Skeletal muscle satellite cell (primary cell): ENCODE measurements at regions not wholly inside any gene's neighbourhood (a gene's known extent, or its start where the extent isn't known, plus 50 kb on each side); places are given as distances from the start of the nearest gene placed in this dataset.

Source experiments
- H3K27me3 ChIP-seq: 2 replicates; pipeline ENCODE4 v1.7.0; 2013; ENCODE audit warnings: low read length; ENCODE audit not compliant: control insufficient read depth, insufficient read depth
- H3K36me3 ChIP-seq: 2 replicates; pipeline ENCODE4 v1.7.0; 2013; ENCODE audit warnings: mild to moderate bottlenecking, control low read depth, low read length; ENCODE audit not compliant: insufficient read depth
- H3K4me1 ChIP-seq: 2 replicates; pipeline ENCODE4 v1.7.0; 2013; ENCODE audit warnings: low read length; ENCODE audit not compliant: control insufficient read depth, insufficient read depth
- H3K4me2 ChIP-seq: 2 replicates; pipeline ENCODE4 v1.7.0; 2013; ENCODE audit warnings: mild to moderate bottlenecking, low read length
- H3K4me3 ChIP-seq: 2 replicates; pipeline ENCODE4 v1.7.0; 2013; ENCODE audit warnings: low read length
- H3K9ac ChIP-seq: 2 replicates; pipeline ENCODE4 v1.7.0; 2013; ENCODE audit warnings: mild to moderate bottlenecking, low read depth, low read length, moderate library complexity
- H3K9me3 ChIP-seq: replicated peaks from 2 replicates; pipeline ENCODE4 v1.7.0; 2013; ENCODE audit warnings: mild to moderate bottlenecking, control low read depth, low read length

DNA sequence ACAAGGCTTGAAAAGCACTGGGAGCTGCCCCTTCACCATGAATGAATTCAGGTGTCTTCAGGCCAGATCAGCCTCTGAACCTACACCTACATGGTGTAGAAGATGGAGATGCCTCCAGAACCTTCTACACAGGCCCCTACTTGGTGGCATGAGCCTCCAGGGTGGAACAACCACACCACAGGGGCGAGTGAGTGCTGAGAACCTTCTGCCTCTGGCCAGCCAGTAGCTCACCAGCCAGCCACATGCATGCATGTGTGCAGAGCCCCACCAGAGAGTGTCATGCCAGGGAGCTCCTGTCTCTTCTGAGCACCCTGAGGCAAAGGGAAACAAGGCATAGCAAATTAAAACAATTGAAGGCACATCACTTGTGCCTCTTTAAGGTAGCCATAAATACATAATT, 161.8 kb upstream of the TOPAZ1 start:
- Histone ChIP-seq H3K4me3 (no peak overlapping the region), H3K9me3 (no peaks in the 10 kb centered on the region), H3K27me3 (no peaks in the 10 kb centered on the region), H3K36me3 (peaks cover 12% of the 10 kb centered on the region), H3K9ac (no peak overlapping the region), H3K4me2 (no peak overlapping the region), H3K4me1 (peaks cover 11% of the 10 kb centered on the region)

DNA sequence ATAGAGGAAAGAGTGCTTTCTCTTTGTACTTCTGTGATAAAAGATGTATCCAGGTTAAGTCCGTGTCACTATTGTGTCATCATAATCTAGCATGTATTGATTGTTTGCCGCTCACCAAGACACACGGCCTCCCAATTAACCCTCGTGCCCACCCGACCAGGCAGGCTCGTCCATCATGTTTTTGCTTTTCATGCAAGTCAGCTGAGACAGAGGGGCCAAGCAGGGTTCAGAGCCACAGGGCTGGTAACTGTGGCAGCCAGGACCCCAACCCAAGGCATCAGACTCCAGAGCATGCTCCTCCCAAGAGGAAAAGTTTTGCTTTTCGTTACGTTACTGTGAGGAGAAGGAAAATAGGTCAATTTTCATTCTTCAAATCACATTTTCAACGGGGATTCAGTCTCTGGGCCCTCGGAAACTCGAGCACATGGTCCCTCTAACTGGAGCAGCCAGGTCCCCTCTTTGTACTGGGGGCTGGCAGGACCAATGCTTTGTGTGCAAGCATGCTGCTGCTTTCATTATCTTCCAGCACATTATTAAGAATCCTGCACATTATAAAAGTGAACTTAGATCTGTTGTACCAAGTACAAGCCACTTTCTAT, 161.1 kb upstream of the TOPAZ1 start:
- Histone ChIP-seq H3K4me3 (no peak overlapping the region), H3K4me1 (peaks cover 11% of the 10 kb centered on the region), H3K9ac (no peak overlapping the region), H3K4me2 (no peak overlapping the region), H3K36me3 (peaks cover 14% of the 10 kb centered on the region), H3K27me3 (no peaks in the 10 kb centered on the region), H3K9me3 (no peaks in the 10 kb centered on the region)

DNA sequence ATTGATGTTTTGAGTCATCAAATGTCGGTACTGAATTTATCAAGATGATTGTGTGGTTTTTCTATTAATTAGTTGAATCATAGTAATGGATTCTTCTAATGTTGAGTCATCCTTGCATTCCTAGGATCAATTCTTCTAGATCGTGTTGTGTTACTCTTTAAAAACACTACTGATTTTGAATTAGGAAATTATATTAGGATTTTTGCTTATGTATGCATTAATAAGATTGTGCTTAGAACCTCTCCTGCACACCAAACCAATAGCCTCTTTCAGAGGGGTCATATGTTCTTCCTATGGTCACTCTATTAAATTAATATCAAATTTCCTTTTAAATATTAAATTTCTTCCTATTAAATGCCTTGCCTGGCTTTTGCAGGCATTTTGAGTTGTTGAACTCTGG, 151.7 kb upstream of the TOPAZ1 start:
- no peaks in the 10 kb centered on the region for H3K9me3 ChIP-seq
- H3K4me1 ChIP-seq = peaks cover 8% of the 10 kb centered on the region
- H3K4me2 ChIP-seq = no peak overlapping the region
- no peaks in the 10 kb centered on the region for H3K27me3 ChIP-seq
- peaks cover 10% of the 10 kb centered on the region for H3K36me3 ChIP-seq
- H3K4me3 ChIP-seq = no peak overlapping the region
- no peak overlapping the region for H3K9ac ChIP-seq

DNA sequence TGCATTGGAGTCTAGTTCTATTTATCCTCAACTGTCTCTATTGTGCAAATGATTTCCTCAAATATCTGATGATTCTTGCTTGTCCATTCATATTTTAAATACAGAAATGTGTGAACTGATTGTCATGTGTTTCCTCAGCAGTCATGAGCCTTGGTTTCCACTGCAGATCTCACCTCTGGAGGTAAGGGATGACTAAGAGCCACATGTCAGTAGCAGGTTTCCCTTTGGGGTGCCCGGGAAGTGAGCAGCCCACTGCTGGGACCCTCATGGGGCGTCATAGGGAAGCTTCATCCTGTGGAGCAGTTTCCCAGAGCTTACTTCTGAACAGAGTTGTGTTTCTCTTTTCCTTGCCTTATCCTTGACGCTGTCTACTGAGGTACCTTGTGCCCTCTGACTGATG, 149.2 kb upstream of the TOPAZ1 start:
- no peak overlapping the region for H3K4me2 ChIP-seq
- H3K9ac ChIP-seq = no peak overlapping the region
- no peaks in the 10 kb centered on the region for H3K27me3 ChIP-seq
- no peaks in the 10 kb centered on the region for H3K9me3 ChIP-seq
- peaks cover 10% of the 10 kb centered on the region for H3K36me3 ChIP-seq
- peaks cover 8% of the 10 kb centered on the region for H3K4me1 ChIP-seq
- no peak overlapping the region for H3K4me3 ChIP-seq

DNA sequence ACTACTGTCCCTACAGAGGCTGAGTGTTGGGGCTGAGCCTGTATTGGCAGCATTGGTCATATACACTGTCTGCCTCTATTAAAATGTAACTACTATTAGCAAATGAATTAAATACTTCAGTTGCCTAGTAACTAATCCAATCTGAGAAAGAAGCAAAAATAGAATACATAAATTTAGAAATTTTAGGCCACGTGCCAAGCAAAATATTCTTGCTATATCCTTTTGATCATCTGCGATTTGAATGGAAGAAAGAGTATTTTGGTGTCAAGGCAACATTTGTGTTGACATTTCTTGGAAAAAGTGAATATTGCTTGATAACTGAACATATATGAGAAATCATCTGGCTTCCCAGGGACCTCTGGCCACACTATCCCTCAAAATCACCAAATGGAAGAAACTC, 148.2 kb upstream of the TOPAZ1 start:
- Histone ChIP-seq H3K4me3 (no peak overlapping the region), H3K4me1 (peaks cover 8% of the 10 kb centered on the region), H3K9ac (no peak overlapping the region), H3K36me3 (peaks cover 15% of the 10 kb centered on the region), H3K4me2 (no peak overlapping the region), H3K27me3 (no peaks in the 10 kb centered on the region), H3K9me3 (no peaks in the 10 kb centered on the region)

DNA sequence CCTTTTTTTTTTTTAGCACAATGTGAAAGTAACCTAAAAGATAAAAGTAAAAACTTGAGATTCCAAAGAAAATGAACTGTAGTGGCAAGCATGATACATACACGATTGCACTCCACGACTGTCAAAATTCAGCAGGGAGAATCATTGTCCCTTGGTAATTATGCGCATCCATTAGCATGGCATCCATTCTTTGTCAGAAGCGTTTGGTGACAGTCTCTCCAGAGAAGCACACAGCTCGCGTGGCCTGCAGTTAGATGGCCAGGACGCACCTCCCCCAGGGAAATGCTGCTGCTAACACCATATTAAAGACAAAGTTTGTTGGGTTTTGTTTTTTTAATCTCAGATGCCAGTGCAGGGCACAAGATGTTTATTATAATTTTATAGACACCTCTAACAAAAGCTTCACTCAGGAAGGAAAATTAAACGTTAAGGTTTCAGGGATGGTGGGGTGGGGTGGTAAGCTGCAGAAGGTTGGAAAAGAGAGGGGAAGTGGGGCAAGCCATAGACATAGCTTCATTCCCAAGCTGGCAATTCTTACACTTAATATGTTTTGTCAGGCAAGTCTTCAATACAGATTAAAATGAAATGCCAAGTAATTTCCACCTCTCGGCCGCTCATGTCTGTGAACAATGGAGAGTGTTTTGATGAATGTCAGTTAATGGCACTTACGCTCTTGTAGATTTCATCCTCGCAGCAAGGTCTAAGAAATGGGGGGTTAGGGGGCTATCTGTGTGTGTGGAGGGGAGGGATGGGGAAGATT, 142.8 kb upstream of the TOPAZ1 start:
- Histone ChIP-seq H3K9me3 (no peaks in the 10 kb centered on the region), H3K4me1 (peaks cover under 1% of the 10 kb centered on the region), H3K9ac (no peak overlapping the region), H3K4me3 (no peak overlapping the region), H3K27me3 (no peaks in the 10 kb centered on the region), H3K36me3 (peaks cover 17% of the 10 kb centered on the region), H3K4me2 (no peak overlapping the region)

DNA sequence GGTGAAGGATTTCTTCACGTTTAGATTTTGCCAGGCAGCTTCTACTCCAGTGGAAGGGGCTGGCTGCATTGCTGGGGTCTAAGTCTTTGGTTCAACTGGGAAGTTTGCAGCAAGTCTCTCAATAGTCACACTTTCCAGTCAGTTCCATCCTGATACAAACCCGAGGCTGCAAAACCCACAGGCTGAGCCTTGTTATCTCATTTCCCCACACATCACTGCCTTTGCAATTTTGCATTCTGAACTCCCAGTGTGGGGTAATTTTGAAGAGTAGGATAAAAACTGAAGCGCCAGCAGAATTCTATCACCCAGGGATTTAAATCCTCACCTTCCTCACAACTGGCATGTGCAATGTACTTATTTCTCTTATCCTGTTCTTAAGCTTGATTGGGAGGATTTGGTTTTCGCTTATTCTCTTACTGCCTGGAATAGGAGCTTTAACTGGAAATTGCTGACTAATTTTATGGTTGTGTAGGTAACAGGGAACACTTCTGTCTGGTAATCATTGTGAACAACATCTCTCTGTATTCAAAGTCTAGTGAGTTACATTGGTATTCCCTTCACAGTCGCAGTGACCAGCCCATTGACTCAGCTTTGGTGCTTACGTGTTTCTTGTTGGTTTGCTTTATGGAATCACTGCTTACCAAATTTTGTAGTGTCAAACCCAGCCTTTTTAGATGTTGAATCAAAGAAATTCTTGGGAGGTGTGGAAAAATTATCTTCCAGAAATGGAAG, 142.0 kb upstream of the TOPAZ1 start:
- no peaks in the 10 kb centered on the region for H3K27me3 ChIP-seq
- H3K36me3 ChIP-seq = peaks cover 17% of the 10 kb centered on the region
- H3K4me3 ChIP-seq = no peak overlapping the region
- H3K4me1 ChIP-seq = peaks cover 9% of the 10 kb centered on the region
- no peak overlapping the region for H3K4me2 ChIP-seq
- no peaks in the 10 kb centered on the region for H3K9me3 ChIP-seq
- H3K9ac ChIP-seq = no peak overlapping the region

DNA sequence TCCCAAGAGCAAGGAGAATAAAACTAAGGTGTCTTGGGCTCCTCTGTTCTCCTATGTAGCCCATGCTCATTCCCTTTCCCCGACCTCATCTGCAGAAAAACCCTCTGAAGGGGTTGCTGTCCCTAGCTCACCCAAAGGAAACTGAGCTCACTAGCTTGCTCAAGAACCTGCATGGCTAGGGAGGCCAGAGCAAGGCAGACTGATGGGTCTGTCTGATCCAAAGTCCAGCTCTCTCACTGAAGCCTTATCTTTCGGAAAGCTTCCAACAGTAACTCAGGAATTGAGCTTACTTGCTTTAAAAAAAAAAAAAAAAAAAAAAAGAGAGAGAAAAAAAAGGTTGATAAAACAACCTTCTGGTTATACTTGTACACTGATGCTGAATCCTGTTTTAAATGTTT, 141.4 kb upstream of the TOPAZ1 start:
- peaks cover 17% of the 10 kb centered on the region for H3K36me3 ChIP-seq
- H3K4me1 ChIP-seq = peaks cover 15% of the 10 kb centered on the region
- H3K9ac ChIP-seq = no peak overlapping the region
- H3K9me3 ChIP-seq = no peaks in the 10 kb centered on the region
- no peaks in the 10 kb centered on the region for H3K27me3 ChIP-seq
- H3K4me3 ChIP-seq = no peak overlapping the region
- no peak overlapping the region for H3K4me2 ChIP-seq

DNA sequence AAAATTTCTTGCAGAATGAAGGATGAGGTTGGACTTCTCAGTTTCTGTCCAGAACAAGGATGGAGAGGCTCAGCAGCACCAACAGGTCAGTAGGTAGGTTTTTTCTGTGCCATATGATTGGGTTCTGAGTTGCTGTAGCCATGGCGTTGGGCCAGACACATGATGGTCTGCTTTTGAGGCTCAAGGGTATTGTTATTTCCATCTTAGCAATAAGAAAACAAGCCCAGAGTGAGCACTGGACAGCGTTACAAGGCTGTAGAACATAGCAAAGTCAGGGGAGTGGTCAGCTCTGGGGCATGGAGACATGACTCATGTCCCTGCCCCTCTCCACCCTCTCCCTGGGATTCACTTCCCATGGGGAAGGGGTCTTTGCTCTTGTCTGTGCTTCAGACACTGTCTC, 137.6 kb upstream of the TOPAZ1 start:
- H3K9me3 ChIP-seq = no peaks in the 10 kb centered on the region
- no peaks in the 10 kb centered on the region for H3K27me3 ChIP-seq
- H3K36me3 ChIP-seq = peaks cover 21% of the 10 kb centered on the region
- H3K4me1 ChIP-seq = peaks cover 15% of the 10 kb centered on the region
- H3K9ac ChIP-seq = no peak overlapping the region
- H3K4me3 ChIP-seq = no peak overlapping the region
- H3K4me2 ChIP-seq = no peak overlapping the region

DNA sequence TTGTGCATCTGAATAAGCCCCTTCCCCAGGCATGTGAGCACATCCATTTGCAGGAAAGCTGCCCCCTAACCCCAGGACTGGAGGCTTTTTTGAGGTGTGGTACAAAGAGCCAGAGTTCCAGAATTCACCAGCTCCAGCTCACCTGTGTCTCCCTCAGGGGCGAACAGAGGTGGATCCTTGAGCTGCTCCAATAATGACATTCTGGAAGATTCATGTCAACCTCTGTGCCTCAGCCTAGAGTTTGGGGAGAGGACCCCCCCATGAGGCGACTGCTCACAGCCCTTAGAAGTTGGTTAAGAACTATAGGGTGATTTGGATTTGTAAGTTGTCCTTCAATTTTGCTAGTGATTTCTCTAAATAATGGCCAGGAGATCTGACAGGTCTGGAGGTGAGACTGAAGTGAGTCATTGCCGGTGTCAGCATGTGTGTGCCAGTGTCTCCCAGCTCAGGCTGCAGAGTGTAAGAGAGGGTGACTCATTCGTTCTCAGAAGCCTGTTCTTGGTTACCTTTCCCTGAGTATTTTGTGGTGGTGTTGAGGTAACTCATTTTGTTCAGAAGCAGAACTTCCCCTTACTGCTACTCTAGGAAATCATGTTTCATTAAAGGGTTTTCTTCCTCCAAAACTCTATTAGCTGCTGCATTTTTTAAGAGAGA, 136.9 kb upstream of the TOPAZ1 start:
- H3K9me3 ChIP-seq = no peaks in the 10 kb centered on the region
- no peak overlapping the region for H3K9ac ChIP-seq
- H3K4me1 ChIP-seq = peaks cover 15% of the 10 kb centered on the region
- no peak overlapping the region for H3K4me2 ChIP-seq
- H3K27me3 ChIP-seq = no peaks in the 10 kb centered on the region
- H3K36me3 ChIP-seq = peaks cover 28% of the 10 kb centered on the region
- H3K4me3 ChIP-seq = no peak overlapping the region

DNA sequence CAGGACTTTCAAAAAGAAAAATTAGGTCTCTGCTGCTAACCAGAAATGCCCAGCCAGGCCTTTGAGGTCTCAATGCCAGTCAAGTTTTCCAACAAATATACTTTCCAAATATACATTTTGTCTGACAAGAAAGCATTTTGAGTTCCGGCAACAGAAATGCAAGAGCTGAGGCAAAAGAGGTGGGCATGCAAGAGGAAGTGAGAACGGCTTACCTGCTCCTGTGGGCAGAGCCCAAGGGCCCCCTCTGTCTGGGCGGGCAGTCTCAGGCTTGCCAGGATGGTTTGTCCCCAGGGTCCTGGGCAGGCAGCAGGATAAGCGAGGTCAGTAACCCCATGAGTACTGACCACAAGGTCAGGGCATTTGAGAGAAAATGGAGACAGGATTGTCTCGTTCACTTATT, 136.1 kb upstream of the TOPAZ1 start:
- H3K9me3 ChIP-seq = no peaks in the 10 kb centered on the region
- H3K4me3 ChIP-seq = no peak overlapping the region
- H3K27me3 ChIP-seq = no peaks in the 10 kb centered on the region
- peaks cover 15% of the 10 kb centered on the region for H3K4me1 ChIP-seq
- no peak overlapping the region for H3K9ac ChIP-seq
- H3K4me2 ChIP-seq = no peak overlapping the region
- H3K36me3 ChIP-seq = peaks cover 28% of the 10 kb centered on the region
